ENCODE measurements at regions not wholly inside any gene's neighbourhood (a gene's known extent, or its start where the extent isn't known, plus 50 kb on each side); places are given as distances from the start of the nearest gene placed in this dataset.

DNA sequence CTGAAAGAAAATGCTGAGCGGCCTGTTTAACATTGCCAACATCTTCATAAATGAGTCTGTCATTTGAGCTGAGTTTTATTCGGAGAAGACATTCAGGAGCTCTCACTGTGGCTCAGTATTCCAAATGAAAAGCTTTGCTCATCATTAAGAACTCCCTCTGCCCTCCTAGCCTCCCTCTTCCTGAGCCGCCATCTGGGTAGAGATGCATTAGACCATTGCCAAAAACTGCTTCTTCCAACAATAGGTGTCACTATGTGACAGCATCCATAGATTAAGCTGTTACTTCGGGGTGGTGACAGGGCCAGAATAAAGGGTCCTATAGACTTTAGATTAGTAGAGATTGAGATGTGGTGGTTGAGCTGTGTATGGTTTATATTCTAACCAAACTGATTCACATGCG lies 501.4 kb upstream of the NR2F2 start:
- TF ChIP-seq ZFX (IDR thresholded peaks at IDR 0.05; ENCODE audit: borderline replicate concordance): no peak
- TF ChIP-seq, protein P1, sequence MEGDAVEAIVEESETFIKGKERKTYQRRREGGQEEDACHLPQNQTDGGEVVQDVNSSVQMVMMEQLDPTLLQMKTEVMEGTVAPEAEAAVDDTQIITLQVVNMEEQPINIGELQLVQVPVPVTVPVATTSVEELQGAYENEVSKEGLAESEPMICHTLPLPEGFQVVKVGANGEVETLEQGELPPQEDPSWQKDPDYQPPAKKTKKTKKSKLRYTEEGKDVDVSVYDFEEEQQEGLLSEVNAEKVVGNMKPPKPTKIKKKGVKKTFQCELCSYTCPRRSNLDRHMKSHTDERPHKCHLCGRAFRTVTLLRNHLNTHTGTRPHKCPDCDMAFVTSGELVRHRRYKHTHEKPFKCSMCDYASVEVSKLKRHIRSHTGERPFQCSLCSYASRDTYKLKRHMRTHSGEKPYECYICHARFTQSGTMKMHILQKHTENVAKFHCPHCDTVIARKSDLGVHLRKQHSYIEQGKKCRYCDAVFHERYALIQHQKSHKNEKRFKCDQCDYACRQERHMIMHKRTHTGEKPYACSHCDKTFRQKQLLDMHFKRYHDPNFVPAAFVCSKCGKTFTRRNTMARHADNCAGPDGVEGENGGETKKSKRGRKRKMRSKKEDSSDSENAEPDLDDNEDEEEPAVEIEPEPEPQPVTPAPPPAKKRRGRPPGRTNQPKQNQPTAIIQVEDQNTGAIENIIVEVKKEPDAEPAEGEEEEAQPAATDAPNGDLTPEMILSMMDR (IDR thresholded peaks at IDR 0.05): no peak
- no peak overlapping the region for H3K27ac ChIP-seq

DNA sequence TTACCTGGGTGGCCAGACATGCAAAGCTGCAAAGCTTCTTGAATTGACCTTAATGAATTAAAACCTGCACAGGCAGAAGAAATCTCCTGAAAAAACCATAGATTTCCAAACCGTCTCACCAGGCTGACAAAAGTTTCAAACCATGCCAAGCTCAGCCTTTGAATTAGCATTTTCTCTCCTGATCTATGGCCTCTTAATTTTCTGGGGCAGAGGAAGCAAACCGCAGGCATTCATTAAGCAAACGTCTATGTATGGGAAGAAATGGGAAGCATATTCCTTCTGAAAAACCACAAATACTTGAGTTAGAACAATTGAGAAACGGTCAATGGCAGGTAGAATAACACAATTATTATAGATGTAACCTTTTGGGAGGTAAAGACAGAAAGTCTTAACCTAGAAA lies 500.2 kb upstream of the NR2F2 start:
- TF ChIP-seq, protein P1 (IDR thresholded peaks at IDR 0.05): no peak
- TF ChIP-seq ZFX (IDR thresholded peaks at IDR 0.05; ENCODE audit: borderline replicate concordance): no peak

DNA sequence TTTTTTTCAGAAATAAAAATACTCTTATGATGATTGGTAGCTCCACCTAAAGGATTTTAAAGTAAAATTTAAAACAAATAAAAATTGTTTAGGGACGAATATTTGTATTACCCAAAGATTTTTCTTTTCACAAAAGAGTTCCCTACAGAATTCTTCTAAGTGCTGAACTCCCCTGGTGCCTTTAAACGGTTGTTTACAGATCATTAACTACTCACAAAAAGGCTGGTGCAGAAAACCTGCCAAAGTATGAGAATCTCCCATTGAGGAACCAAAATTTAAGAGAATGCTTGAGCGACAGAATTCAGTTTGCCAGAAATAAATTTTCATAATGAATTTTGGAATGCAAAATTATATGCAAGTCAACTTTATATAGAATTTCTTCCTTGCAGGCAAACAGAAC lies 497.8 kb upstream of the NR2F2 start:
- H3K27ac ChIP-seq: no peak overlapping the region
- no peak for TF ChIP-seq ZFX (IDR thresholded peaks at IDR 0.05; ENCODE audit: borderline replicate concordance)
- TF ChIP-seq, protein P1 (IDR thresholded peaks at IDR 0.05): no peak

More for the DNA sequence above, 500.2 kb upstream of the NR2F2 start:
- H3K27ac ChIP-seq: no peak overlapping the region

DNA sequence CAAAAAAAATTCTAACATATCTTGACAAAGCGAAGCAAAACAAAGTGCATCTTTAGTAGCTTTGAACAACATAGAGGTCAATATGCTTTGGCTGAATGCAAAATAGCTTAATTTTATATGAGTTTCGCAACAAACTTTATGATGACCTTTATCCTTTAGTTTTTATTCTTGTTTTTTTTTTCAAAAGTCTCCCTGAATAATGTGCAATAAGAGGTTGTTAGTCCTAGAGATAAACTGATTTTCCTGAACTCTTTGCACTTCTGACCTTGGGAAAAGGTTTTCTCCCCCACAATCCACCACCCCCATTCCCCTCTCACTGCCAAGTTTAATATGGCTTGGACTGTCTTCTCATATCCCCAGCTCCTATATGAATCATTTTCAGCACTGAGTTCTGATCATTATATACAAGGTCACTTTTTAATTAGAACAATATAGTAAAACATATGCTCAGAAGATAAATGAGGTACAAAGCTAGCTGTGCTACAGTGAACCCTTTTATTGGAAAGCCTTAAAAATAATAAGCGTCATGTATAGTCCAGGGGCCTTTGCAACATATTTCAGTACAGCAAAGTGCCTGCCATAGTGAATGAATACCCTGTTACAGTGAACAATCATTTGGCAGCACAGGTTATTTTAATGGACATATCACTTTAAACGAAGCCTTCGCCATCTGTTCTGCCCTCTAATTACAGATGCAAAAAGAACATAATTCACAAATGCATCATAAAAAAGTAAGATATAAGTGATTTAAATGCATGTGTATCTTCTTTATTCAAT lies 496.3 kb upstream of the NR2F2 start:
- no peak overlapping the region for H3K27ac ChIP-seq
- TF ChIP-seq ZFX (IDR thresholded peaks at IDR 0.05; ENCODE audit: borderline replicate concordance): no peak
- TF ChIP-seq, protein P1 (IDR thresholded peaks at IDR 0.05): no peak

DNA sequence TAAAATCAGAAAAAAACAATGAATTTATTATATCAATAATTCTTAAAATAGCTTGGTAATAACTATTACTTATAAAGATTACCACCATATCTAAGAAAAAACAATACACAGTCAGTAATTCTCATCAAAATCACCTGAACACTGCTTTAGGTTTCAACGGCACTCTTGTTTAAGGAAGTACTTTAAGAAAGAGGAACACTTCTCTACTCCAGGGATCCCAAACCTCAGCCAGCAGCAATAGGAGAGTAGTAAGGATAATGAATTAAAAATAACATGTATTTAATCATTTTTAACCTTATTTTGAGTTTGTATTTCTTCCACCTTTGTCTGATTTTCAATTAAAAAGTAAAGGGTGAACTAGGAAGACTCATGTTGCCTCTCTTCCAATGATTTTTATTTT lies 494.0 kb upstream of the NR2F2 start:
- H3K27ac ChIP-seq: no peak overlapping the region
- TF ChIP-seq, protein P1 (IDR thresholded peaks at IDR 0.05): no peak
- no peak for TF ChIP-seq ZFX (IDR thresholded peaks at IDR 0.05; ENCODE audit: borderline replicate concordance)

DNA sequence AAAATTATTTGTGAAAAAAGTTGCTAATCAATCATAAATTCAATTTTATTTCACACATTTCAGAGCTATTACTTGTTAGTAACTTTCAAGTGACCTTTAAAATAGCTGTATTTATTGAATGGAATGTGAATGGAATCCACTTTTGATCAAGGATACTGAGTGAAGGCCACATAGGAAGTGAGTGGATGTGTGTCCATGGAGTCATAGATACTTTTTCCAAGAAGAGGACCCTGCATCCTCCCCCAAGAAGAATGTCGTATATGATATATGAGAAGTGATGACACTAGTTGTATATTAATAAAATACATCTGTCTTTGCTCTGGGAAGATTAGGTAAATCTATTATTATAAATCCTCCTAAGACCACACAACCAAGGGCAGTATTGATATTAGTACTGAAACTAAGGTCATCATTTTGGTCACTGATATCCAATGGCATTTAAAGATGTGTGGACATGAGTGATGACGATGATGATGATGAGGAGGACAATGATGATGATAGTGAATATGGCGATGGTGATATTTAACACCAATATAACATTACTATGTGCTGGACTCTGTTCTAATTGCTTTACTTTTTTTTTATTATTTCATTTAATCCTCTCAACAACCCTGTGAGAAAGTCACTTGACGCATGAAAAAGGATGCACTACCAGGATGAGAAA lies 493.0 kb upstream of the NR2F2 start:
- TF ChIP-seq, protein P1 (IDR thresholded peaks at IDR 0.05): no peak
- TF ChIP-seq ZFX (IDR thresholded peaks at IDR 0.05; ENCODE audit: borderline replicate concordance): no peak
- no peak overlapping the region for H3K27ac ChIP-seq

DNA sequence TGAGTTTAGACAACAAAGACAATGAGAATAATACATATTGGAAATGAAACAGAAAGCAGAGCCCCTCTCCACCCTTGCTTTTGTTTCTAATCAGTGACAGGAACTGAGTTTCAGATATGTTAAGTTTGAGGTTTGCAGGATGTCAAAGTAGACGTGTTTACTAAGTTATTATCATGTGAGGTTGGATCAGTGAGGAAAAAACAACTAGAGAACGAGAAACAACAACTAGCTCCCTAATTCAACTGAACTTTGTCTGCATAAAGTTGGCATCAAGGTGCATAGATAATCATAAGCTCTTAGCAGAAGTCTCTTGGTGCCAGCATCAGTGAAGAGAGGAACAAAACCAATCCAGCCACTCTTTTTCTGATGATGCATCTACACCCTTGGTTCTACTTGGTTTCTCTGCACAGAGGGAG lies 491.1 kb upstream of the NR2F2 start:
- H3K27ac ChIP-seq: no peak overlapping the region
- TF ChIP-seq, protein P1 (IDR thresholded peaks at IDR 0.05): no peak
- TF ChIP-seq ZFX (IDR thresholded peaks at IDR 0.05; ENCODE audit: borderline replicate concordance): no peak

Data from 22Rv1 (cell line).